DMS 273 treated with DMSO at 0.1 percent for 48 hours (cell line): ENCODE measurements at regions not wholly inside any gene's neighbourhood (a gene's known extent, or its start where the extent isn't known, plus 50 kb on each side); places are given as distances from the start of the nearest gene placed in this dataset.
"Not testable (repeated sequence)": the region's sequence is repeated elsewhere in the genome, so short reads cannot be mapped to it uniquely, and the experiment has no call there.

Experiments
- DNase-seq: peaks from one replicate; lab custom pipeline; 2025; lab: John Stamatoyannopoulos, UW

DNA sequence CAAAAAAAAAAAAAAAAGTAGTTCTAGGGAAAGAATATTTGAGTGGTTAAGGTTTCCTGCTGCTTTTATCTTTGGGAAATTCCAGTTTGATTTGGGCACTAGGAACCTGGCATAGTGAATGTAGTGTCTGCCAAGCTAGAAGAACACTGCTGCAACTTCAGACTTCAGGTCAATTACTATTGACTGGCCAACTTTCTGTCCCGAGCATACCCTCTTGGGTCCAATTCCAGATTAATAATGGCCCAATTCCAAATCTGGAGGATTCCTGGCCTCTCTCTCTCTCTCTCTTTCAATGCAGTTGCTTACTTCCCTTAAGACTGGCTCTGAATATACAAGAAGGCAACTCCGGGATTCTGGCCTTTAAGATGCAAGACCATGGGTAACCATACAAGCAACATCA is 74.9 kb downstream of the ANKEF1 start:
- no peak for DNase-seq

GRCh38 chr20:10110151-10110550 is 75.4 kb downstream of the ANKEF1 start:
- DNase-seq = no peak

DNA sequence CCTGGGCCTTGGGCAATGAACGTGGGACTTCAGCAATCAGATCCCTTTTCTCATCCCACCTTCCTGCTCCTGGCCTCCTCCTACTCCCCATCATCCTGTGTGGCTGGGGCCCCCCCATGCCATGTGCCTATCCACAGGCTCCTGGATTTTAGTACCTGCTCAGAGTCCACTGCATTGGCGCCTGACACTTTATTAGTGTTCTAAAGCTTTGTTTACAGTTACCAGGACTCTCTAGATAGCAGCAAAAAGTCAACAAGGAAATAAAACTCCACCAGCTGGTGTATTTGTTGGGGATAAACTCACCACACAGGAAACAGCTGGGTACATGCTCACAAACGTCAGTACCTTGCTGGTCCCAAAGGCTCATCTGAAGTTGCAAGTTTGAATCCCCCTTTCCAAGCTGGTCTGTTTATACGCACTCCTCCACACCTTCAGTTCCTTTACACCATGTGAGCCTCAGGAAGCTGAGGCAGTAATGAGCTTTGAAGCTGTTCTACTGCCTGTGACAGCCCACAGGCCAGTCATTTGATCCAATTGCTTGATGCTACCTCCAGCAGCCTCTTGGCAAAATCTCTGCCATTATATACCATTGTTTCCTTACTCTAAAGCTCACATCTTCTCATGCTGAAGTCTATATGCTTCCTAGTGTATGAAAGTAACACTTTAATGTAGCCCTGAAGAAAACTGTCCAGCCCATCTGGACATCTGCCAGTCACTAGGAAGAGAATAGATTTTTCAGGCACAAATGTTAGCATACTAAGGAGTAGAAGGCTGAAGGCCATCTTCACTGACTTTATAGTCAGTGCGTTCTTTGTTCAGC is 76.6 kb downstream of the ANKEF1 start:
- DNase-seq = no peak

GRCh38 chr20:10111959-10112250 is 77.1 kb downstream of the ANKEF1 start:
- no peak for DNase-seq

GRCh38 chr20:10113746-10114145 is 79.0 kb downstream of the ANKEF1 start:
- DNase-seq = no peak

DNA sequence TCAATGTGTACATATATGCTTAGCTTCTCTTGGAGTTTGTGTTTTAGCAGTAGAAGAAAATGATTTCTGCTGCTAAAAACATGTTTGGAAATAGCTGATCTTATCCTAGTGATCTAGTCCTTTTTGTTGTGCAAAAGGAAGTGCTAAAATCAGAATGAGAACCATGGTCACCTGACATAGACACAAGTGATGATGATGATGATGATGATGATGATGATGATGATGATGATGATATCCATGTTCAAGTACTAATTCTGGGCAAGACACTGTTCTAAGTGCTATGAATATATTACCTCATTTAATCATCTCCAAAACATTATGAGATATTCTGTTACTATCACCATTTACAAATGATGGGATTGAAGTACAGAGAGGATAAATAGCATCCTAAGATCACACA is 79.8 kb downstream of the ANKEF1 start:
- DNase-seq = no peak

GRCh38 chr20:10115021-10115420 is 80.2 kb downstream of the ANKEF1 start:
- no peak for DNase-seq

- DNase-seq = no peak
These were observed 84.5 kb downstream of the ANKEF1 start for GRCh38 chr20:10119336-10119735.

DNA sequence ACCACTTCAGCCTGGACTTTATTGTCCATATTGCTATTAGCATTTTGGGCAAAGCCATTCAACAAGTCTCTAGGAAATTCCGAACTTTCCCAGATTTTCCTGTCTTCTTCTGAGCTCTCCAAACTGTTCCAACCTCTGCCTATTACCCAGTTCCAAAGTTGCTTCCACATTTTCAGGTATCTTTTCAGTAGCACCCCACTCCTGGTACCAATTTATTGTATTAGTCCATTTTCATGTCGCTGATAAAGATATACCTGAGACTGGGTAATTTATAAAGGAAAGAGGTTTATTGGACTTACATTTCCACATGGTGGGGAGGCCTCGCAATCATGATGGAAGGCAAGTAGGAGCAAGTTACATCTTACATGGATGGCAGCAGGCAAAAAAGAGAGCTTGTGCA is 90.1 kb downstream of the ANKEF1 start:
- DNase-seq = not testable (repeated sequence)

DNA sequence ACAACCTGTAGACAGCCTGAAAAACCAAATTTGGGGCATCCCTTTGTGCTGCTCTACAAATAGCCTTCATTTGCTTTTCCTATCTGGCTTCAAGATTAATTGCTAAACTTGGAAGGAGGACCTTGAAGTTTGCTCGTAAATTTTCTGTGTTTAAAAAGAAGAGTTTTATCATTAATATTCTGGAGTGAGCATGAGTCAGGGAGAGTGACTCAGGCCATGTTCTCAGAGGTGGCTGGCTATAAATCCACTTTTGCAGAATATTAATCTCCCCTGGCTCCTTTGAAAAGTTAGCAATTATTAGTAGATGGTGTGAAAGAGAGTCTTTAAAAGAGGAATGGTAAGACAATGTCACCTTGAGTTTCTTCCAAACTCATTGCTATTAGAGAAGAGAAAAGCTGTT is 91.0 kb downstream of the ANKEF1 start:
- DNase-seq = no peak

GRCh38 chr20:10129749-10130148 is 88.9 kb upstream of the SNAP25 start:
- DNase-seq = no peak

GRCh38 chr20:10131732-10132345 is 86.8 kb upstream of the SNAP25 start:
- peak; percentile 27 for DNase-seq

DNA sequence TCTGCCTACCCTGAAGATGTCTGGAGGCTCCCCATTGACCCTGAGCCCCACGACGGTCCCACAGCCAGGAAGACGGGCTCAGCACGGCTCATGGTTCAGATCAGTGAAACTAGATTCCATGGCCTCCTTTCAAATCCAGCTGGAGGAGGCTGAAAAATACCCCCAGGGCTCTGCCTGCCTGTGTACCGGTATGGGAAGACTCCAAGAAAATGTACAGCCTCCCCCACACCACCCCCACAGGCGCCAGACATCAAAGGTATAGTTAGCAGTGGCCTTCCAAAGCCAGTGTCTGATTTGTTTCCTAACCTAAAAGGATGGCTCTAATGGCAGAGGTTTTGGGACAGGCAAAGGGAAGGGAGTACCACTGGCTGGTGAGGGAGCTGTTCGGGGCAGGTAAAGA is 86.2 kb upstream of the SNAP25 start:
- DNase-seq = no peak

- DNase-seq = no peak
These were observed 85.1 kb upstream of the SNAP25 start for GRCh38 chr20:10133532-10133931.

- DNase-seq = no peak
These were observed 84.5 kb upstream of the SNAP25 start for GRCh38 chr20:10134176-10134575.

DNA sequence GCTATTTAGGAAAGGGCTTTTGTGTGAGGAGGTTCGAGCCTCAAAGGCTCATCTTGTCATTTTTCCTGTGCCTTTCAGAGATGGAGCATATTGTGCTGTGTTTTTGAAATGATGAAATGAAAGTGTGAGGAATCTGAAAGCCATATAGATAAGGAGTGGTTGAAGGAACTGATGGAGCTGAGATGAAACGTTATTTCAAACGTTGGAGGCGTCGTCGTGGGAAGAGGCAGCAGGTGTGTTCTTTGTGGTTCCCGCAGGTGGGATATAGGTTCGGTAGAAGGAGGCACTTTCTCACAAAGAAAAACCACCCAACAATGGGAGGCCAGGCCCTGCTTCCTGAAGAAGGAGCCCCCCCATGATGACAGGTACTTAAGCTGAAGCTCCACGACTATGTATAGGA is 83.2 kb upstream of the SNAP25 start:
- DNase-seq = no peak

GRCh38 chr20:10137032-10137431 is 81.6 kb upstream of the SNAP25 start:
- DNase-seq = no peak

DNA sequence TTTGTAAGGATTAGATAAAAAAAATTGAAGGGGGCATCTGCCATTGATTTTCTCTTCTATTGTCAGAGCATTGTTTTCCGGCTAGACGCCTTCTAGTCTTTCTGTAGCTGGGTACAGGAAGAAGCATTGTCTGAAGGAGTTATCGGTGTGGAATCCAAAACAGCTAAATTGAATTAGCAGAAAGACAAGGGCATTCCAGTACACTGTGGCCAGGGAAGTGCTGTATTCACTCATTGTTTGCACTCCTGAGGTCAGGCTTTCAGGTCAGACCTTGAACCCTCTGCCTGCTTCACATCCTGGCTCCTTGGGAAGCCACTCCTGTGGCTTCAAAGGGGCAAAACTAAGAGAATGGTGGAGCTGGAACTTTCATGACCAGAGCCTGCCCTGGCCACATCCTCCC is 81.1 kb upstream of the SNAP25 start:
- DNase-seq = no peak

DNA sequence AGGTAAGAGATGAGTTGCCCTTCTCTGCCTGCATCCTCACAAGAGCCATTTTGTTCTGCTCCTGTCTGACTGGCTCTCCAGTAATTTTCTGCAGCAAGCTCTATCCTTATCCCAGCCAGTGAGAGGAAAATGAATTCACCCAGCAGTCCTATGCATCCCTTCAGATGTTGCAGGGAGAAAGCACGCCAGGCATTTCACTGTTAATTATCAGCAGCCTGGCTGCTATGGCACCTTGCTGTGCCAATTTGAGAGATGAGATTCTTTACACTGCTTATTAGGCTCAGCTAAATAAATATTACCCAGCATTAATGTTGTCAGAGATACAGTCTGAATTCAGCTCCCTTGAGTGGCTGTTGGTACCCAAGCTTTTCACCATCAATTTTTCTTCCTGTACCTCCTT is 61.1 kb upstream of the SNAP25 start:
- DNase-seq = no peak

DNA sequence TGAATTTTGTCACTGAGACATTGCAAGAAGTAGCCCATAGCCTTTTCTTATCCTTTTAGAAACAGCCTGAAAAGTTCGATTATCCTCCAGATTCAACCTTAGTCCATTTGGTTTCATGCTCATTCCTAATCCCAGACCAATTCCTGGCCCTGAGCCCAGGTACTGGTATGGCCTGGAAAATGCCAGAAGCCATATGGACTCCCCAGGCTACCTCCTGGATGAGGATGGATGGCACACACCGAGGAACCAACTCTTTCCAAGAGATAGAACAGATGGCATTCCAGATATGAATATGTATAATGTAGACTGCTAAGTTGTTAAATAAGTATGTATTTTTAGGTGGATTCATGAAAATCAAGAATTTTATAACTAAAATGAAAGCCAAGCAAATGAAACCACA is 51.6 kb upstream of the SNAP25 start:
- no peak for DNase-seq

DNA sequence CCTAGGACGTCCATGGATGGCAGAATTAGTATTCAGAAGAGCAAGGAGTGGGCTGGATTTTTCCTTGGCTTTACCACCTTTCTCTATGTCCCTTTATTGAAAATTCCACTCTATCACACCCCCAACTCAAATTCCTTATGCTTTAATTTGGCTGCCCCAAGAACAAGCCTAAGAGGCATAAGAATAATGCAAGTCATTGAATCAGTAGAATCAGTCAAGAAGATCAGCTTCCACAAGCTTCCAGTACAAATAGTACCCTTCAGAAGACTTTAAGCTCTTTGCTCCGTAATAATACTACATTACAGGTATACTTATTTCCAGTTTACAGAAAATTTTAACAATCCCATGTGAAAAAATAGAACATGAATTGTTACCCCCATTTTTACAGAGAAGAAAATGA is 51.0 kb upstream of the SNAP25 start:
- no peak for DNase-seq
